Left lung (tissue), 4 donors: ENCODE measurements at regions not wholly inside any gene's neighbourhood (a gene's known extent, or its start where the extent isn't known, plus 50 kb on each side); places are given as distances from the start of the nearest gene placed in this dataset.
A peak's percentile ranks its signal among the peaks of the same experiment; 100 is the strongest.
"Not testable (repeated sequence)": the region's sequence is repeated elsewhere in the genome, so short reads cannot be mapped to it uniquely, and the experiment has no call there.

Experiments
- ATAC-seq: fragments of 200-7000 bp; cut with Tn5 transposase; one replicate; pipeline ENCODE4 v1.9.1; 2020; ENCODE audit warnings: moderate library complexity
- DNase-seq, 4 donors: peaks; one replicate each; pipeline ENCODE4 v3.0.0-alpha.2; 2013 to 2020
- H3K27ac ChIP-seq, 2 donors: fragments of 200-600 bp; sonication (generic) in 1 of 2; one replicate each; pipeline versions ENCODE4 v1.5.0 to v1.8.0; 2020 to 2021
- H3K27me3 ChIP-seq, 2 donors: fragments of 200-600 bp; sonication (generic) in 1 of 2; one replicate each; pipeline versions ENCODE4 v1.5.0 to v1.8.0; 2020 to 2021
- H3K36me3 ChIP-seq, 2 donors: fragments of 200-600 bp; sonication (generic) in 1 of 2; one replicate each; pipeline versions ENCODE4 v1.5.0 to v1.8.0; 2020 to 2021
- H3K4me1 ChIP-seq, 2 donors: fragments of 200-600 bp; one replicate each; pipeline ENCODE4 v1.8.0; 2021
- H3K4me3 ChIP-seq, 2 donors: fragments of 200-600 bp; sonication (generic) in 1 of 2; one replicate each; pipeline versions ENCODE4 v1.5.0 to v1.8.0; 2020 to 2021; ENCODE audit warnings: mild to moderate bottlenecking in 1 of 2
- H3K9me3 ChIP-seq, 2 donors: fragments of 200-600 bp; sonication (generic) in 1 of 2; one replicate each; pipeline versions ENCODE4 v1.5.0 to v1.8.0; 2020 to 2021
- intact Hi-C, 2 donors: fragments of 100-400 bp; cut with DNase I; formaldehyde crosslinking; loops; one replicate each; pipeline versions ENCODE4 v1.11.2 to v1.14.2; 2022
- TF ChIP-seq, protein P1 (sequence below), 2 donors: fragments of 200-600 bp; sonication (generic) in 1 of 2; IDR thresholded peaks; one replicate each; pipeline versions ENCODE4 v1.5.0 to v1.8.0; 2021; ENCODE audit warnings: antibody characterized with exemption in 2 of 2
- donor health status: DM: no; HTN: yes; CAD: no.
- donor health status: DM: no; HTN: no; CAD: no.

GRCh38 chr1:244768186-244768585, 67.3 kb upstream of the COX20 start:
- H3K27ac ChIP-seq = no peak overlapping the region
- no peaks in the 10 kb centered on the region for H3K9me3 ChIP-seq
- DNase-seq (no peak), ATAC-seq (no peak)
- no peak overlapping the region for H3K4me3 ChIP-seq
- H3K36me3 ChIP-seq = no peaks in the 10 kb centered on the region
- TF ChIP-seq, protein P1, sequence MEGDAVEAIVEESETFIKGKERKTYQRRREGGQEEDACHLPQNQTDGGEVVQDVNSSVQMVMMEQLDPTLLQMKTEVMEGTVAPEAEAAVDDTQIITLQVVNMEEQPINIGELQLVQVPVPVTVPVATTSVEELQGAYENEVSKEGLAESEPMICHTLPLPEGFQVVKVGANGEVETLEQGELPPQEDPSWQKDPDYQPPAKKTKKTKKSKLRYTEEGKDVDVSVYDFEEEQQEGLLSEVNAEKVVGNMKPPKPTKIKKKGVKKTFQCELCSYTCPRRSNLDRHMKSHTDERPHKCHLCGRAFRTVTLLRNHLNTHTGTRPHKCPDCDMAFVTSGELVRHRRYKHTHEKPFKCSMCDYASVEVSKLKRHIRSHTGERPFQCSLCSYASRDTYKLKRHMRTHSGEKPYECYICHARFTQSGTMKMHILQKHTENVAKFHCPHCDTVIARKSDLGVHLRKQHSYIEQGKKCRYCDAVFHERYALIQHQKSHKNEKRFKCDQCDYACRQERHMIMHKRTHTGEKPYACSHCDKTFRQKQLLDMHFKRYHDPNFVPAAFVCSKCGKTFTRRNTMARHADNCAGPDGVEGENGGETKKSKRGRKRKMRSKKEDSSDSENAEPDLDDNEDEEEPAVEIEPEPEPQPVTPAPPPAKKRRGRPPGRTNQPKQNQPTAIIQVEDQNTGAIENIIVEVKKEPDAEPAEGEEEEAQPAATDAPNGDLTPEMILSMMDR (IDR thresholded peaks at IDR 0.05) = no peak
- no peaks in the 10 kb centered on the region for H3K27me3 ChIP-seq
- H3K4me1 ChIP-seq = no peaks in the 10 kb centered on the region
- intact Hi-C loops = no loop called here

GRCh38 chr1:244768804-244769203, 66.7 kb upstream of the COX20 start:
- H3K4me1 ChIP-seq = no peaks in the 10 kb centered on the region
- no peak for ATAC-seq
- H3K4me3 ChIP-seq = no peak overlapping the region
- intact Hi-C loops = no loop called here
- H3K36me3 ChIP-seq = no peaks in the 10 kb centered on the region
- H3K27me3 ChIP-seq = no peaks in the 10 kb centered on the region
- no peaks in the 10 kb centered on the region for H3K9me3 ChIP-seq
- no peak for DNase-seq
- H3K27ac ChIP-seq = no peak overlapping the region
- TF ChIP-seq, protein P1 (IDR thresholded peaks at IDR 0.05) = no peak

DNA sequence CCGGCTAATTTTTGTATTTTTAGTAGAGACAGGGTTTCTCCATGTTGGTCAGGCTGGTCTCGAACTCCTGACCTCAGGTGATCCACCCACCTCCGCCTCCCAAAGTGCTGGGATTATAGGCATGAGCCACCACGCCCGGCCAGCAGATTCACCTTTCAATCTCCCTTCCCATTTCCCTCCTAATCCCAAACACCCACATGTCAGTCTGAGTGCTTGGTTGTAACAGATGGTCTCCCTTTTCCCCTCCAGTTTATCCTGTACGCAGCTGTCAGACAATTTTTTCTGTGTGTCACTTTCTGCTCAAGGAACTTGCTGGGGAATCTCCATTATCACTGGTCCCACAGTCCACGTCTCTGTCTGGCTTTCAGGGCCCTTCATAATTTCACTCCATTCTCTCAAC, 64.9 kb upstream of the COX20 start:
- H3K4me3 ChIP-seq, H3K4me1 ChIP-seq, H3K36me3 ChIP-seq, DNase-seq, H3K9me3 ChIP-seq, intact Hi-C loops, ATAC-seq, H3K27ac ChIP-seq, H3K27me3 ChIP-seq: not testable (repeated sequence)

DNA sequence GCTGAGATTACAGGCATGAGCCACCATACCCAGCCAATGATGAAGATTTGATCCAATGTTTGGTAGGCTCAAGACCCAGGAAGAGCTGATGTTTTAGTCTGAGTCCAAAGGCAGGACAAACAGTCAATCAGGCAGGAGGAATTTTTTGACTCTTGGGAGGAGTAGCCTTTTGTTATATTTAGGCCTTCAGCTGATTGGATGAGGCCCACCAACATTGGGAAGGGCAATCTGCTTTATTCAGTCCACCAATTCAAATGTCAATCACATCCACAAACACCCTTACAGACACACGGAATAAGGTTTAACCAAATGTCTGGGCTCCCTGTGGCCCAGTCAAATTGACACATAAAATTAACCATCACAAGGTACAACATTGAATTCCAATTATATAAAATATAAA, 61.9 kb upstream of the COX20 start:
- ATAC-seq = no peak
- no peaks in the 10 kb centered on the region for H3K27me3 ChIP-seq
- TF ChIP-seq, protein P1 (IDR thresholded peaks at IDR 0.05) = no peak
- H3K27ac ChIP-seq = no peak overlapping the region
- intact Hi-C loops = no loop called here
- DNase-seq = no peak
- no peak overlapping the region for H3K4me3 ChIP-seq
- H3K9me3 ChIP-seq = no peaks in the 10 kb centered on the region
- no peaks in the 10 kb centered on the region for H3K36me3 ChIP-seq
- H3K4me1 ChIP-seq = no peaks in the 10 kb centered on the region

- intact Hi-C loops, H3K4me3 ChIP-seq: not testable (repeated sequence)
Observed at GRCh38 chr1:244776783-244777182, 58.7 kb upstream of the COX20 start.

GRCh38 chr1:244778344-244778743, 57.1 kb upstream of the COX20 start:
- ATAC-seq = peak; percentile 53
- Histone ChIP-seq H3K36me3 (no peaks in the 10 kb centered on the region), H3K4me3 (no peak overlapping the region), H3K4me1 (no peaks in the 10 kb centered on the region), H3K9me3 (no peaks in the 10 kb centered on the region), H3K27me3 (no peaks in the 10 kb centered on the region), H3K27ac (no peak overlapping the region)
- intact Hi-C loops = no loop called here
- TF ChIP-seq, protein P1 (IDR thresholded peaks at IDR 0.05) = no peak
- DNase-seq = no peak

More at GRCh38 chr1:244776783-244777182, 58.7 kb upstream of the COX20 start:
- DNase-seq, H3K27me3 ChIP-seq, ATAC-seq, H3K36me3 ChIP-seq, H3K4me1 ChIP-seq, H3K27ac ChIP-seq, H3K9me3 ChIP-seq: not testable (repeated sequence)
